OCI-LY1 (cell line): ENCODE measurements at regions not wholly inside any gene's neighbourhood (a gene's known extent, or its start where the extent isn't known, plus 50 kb on each side); places are given as distances from the start of the nearest gene placed in this dataset.

ENCODE experiments used
- H2AFZ ChIP-seq: fragments of 200-600 bp; sonication (generic), shearing (Covaris generic); 2 replicates; pipeline ENCODE4 v1.6.0; 2014; ENCODE audit warnings: antibody characterized with exemption, mild to moderate bottlenecking, low read length
- H3F3A ChIP-seq: fragments of 200-600 bp; sonication (generic), shearing (Covaris generic); 2 replicates; pipeline ENCODE4 v1.6.0; 2014; ENCODE audit warnings: mild to moderate bottlenecking, antibody characterized with exemption, low read length, moderate library complexity; ENCODE audit not compliant: insufficient read depth
- H3K27ac ChIP-seq: fragments of 200-600 bp; sonication (generic); 2 replicates; pipeline ENCODE4 v1.5.1; 2014; ENCODE audit warnings: low read length, mixed run types, mild to moderate bottlenecking, low read depth; ENCODE audit not compliant: poor library complexity, severe bottlenecking
- H3K27me3 ChIP-seq: fragments of 200-600 bp; sonication (generic); 2 replicates; pipeline ENCODE4 v1.6.0; 2014; ENCODE audit warnings: antibody characterized with exemption, mild to moderate bottlenecking, low read length, moderate library complexity; ENCODE audit not compliant: insufficient read depth
- H3K36me3 ChIP-seq: fragments of 200-600 bp; sonication (generic); 2 replicates; pipeline ENCODE4 v1.6.1; 2014; ENCODE audit warnings: mild to moderate bottlenecking, antibody characterized with exemption, low read length, moderate library complexity, mixed read lengths; ENCODE audit not compliant: insufficient read depth
- H3K4me1 ChIP-seq: fragments of 200-600 bp; sonication (generic); 2 replicates; pipeline ENCODE4 v1.5.1; 2014; ENCODE audit warnings: mild to moderate bottlenecking, low read length, moderate library complexity; ENCODE audit not compliant: insufficient read depth, severe bottlenecking
- H3K4me2 ChIP-seq: fragments of 200-600 bp; sonication (generic), shearing (Covaris generic); 2 replicates; pipeline ENCODE4 v1.6.1; 2014; ENCODE audit warnings: low read length
- H3K4me3 ChIP-seq: fragments of 200-600 bp; sonication (generic); 2 replicates; pipeline ENCODE4 v1.5.1; 2014; ENCODE audit warnings: low read length, low read depth, mild to moderate bottlenecking, mixed read lengths; ENCODE audit not compliant: poor library complexity, severe bottlenecking
- H3K79me2 ChIP-seq: fragments of 200-600 bp; shearing (Covaris generic); 2 replicates; pipeline ENCODE4 v1.6.1; 2016; ENCODE audit warnings: mixed run types, low read length, mixed read lengths; ENCODE audit not compliant: insufficient read depth
- H3K9ac ChIP-seq: fragments of 200-600 bp; sonication (generic), shearing (Covaris generic); 2 replicates; pipeline ENCODE4 v1.6.1; 2014; ENCODE audit warnings: mild to moderate bottlenecking, low read length, mixed read lengths
- H3K9me2 ChIP-seq: fragments of 200-600 bp; sonication (generic), shearing (Covaris generic); 2 replicates; pipeline ENCODE4 v1.6.1; 2014; ENCODE audit warnings: low read depth, mild to moderate bottlenecking, low read length, mixed read lengths
- H3K9me3 ChIP-seq: fragments of 200-600 bp; shearing (Covaris generic); 2 replicates; pipeline ENCODE4 v1.6.1; 2014; ENCODE audit warnings: low read length, mixed read lengths
- H4K20me1 ChIP-seq: fragments of 200-600 bp; sonication (generic), shearing (Covaris generic); 2 replicates; pipeline ENCODE4 v1.6.0; 2016; ENCODE audit warnings: mild to moderate bottlenecking, low read length; ENCODE audit not compliant: insufficient read depth
- CTCF ChIP-seq: fragments of 200-600 bp; sonication (generic), shearing (Covaris generic); IDR thresholded peaks from 2 replicates; pipeline ENCODE4 v1.5.1; 2017; ENCODE audit warnings: mild to moderate bottlenecking, antibody characterized with exemption, low read length, moderate library complexity, mixed read lengths
- EZH2 ChIP-seq: fragments of 200-600 bp; sonication (generic), shearing (Covaris generic); IDR thresholded peaks from 2 replicates; pipeline ENCODE4 v1.8.0; 2017; ENCODE audit warnings: borderline replicate concordance, mixed run types, mild to moderate bottlenecking, antibody characterized with exemption, low read length, moderate library complexity, mixed read lengths

- Histone ChIP-seq H3K4me2 (no peak overlapping the region), H3K9ac (no peak overlapping the region), H2AFZ (no peak overlapping the region), H3K4me1 (no peaks in the 10 kb centered on the region), H4K20me1 (no peaks in the 10 kb centered on the region), H3F3A (no peaks in the 10 kb centered on the region), H3K9me3 (no peaks in the 10 kb centered on the region), H3K27ac (no peak overlapping the region), H3K9me2 (no peaks in the 10 kb centered on the region), H3K27me3 (no peaks in the 10 kb centered on the region; the same call in 1 of the 2 replicates), H3K36me3 (no peaks in the 10 kb centered on the region), H3K4me3 (no peak overlapping the region), H3K79me2 (no peaks in the 10 kb centered on the region)
- TF ChIP-seq CTCF (no peak), EZH2 (no peak)
Observed at GRCh38 chr13:29939158-29939557, 88.7 kb upstream of the UBL3 start.

GRCh38 chr13:29937841-29938240, 87.4 kb upstream of the UBL3 start:
- H3K9me2 ChIP-seq: no peaks in the 10 kb centered on the region
- no peak overlapping the region for H3K4me3 ChIP-seq
- no peaks in the 10 kb centered on the region for H4K20me1 ChIP-seq
- no peaks in the 10 kb centered on the region for H3K36me3 ChIP-seq
- no peak overlapping the region for H2AFZ ChIP-seq
- H3K27me3 ChIP-seq: no peaks in the 10 kb centered on the region
- H3F3A ChIP-seq: no peaks in the 10 kb centered on the region
- no peak overlapping the region for H3K9ac ChIP-seq
- H3K4me2 ChIP-seq: no peak overlapping the region
- no peaks in the 10 kb centered on the region for H3K4me1 ChIP-seq
- H3K27ac ChIP-seq: no peak overlapping the region
- TF ChIP-seq CTCF (no peak), EZH2 (no peak)
- no peaks in the 10 kb centered on the region for H3K9me3 ChIP-seq
- no peaks in the 10 kb centered on the region for H3K79me2 ChIP-seq

- H3K4me2 ChIP-seq: no peak overlapping the region
- no peaks in the 10 kb centered on the region for H3K36me3 ChIP-seq
- H3K27me3 ChIP-seq: no peaks in the 10 kb centered on the region
- H3K4me1 ChIP-seq: no peaks in the 10 kb centered on the region
- TF ChIP-seq EZH2 (no peak), CTCF (no peak)
- no peaks in the 10 kb centered on the region for H3K79me2 ChIP-seq
- H3K27ac ChIP-seq: no peak overlapping the region
- no peaks in the 10 kb centered on the region for H3K9me3 ChIP-seq
- H3K9ac ChIP-seq: no peak overlapping the region
- no peaks in the 10 kb centered on the region for H3F3A ChIP-seq
- H4K20me1 ChIP-seq: no peaks in the 10 kb centered on the region
- no peaks in the 10 kb centered on the region for H3K9me2 ChIP-seq
- H2AFZ ChIP-seq: no peak overlapping the region
- no peak overlapping the region for H3K4me3 ChIP-seq
Observed at GRCh38 chr13:29937379-29937778, 87.0 kb upstream of the UBL3 start.
